ENCODE measurements at regions not wholly inside any gene's neighbourhood (a gene's known extent, or its start where the extent isn't known, plus 50 kb on each side); places are given as distances from the start of the nearest gene placed in this dataset.
A peak's percentile ranks its signal among the peaks of the same experiment; 100 is the strongest.
"Not testable (repeated sequence)": the region's sequence is repeated elsewhere in the genome, so short reads cannot be mapped to it uniquely, and the experiment has no call there.

GRCh38 chr13:53447863-53448262 lies 419.2 kb downstream of the OLFM4 start:
- no peak for DNase-seq (ENCODE audit: extremely low spot score, unreplicated experiment)
- no peak for TF ChIP-seq CTCF (conservative IDR thresholded peaks at IDR 0.05)
- no peak overlapping the region for H3K4me3 Mint-ChIP-seq
- peaks cover 12% of the 10 kb centered on the region for H3K9me3 Mint-ChIP-seq
- H3K27me3 Mint-ChIP-seq, result no peaks in the 10 kb centered on the region
- no peaks in the 10 kb centered on the region for H3K36me3 Mint-ChIP-seq
- no peak overlapping the region for H3K27ac Mint-ChIP-seq
- H3K4me1 Mint-ChIP-seq (ENCODE audit: unreplicated experiment), result no peaks in the 10 kb centered on the region

GRCh38 chr13:53452263-53452808 lies 423.7 kb downstream of the OLFM4 start:
- not testable (repeated sequence) for H3K27ac Mint-ChIP-seq; H3K4me3 Mint-ChIP-seq; H3K4me1 Mint-ChIP-seq (ENCODE audit: unreplicated experiment); H3K27me3 Mint-ChIP-seq; DNase-seq (ENCODE audit: extremely low spot score, unreplicated experiment); H3K36me3 Mint-ChIP-seq
- H3K9me3 Mint-ChIP-seq, result peaks cover 12% of the 10 kb centered on the region

- no peak overlapping the region for H3K4me3 Mint-ChIP-seq
- DNase-seq (ENCODE audit: extremely low spot score, unreplicated experiment), result no peak
- peaks cover 5% of the 10 kb centered on the region for H3K9me3 Mint-ChIP-seq
- no peak for TF ChIP-seq CTCF (conservative IDR thresholded peaks at IDR 0.05)
- H3K27me3 Mint-ChIP-seq, result no peaks in the 10 kb centered on the region
- H3K36me3 Mint-ChIP-seq, result peaks cover 3% of the 10 kb centered on the region
- peak overlapping the region; percentile 3 for H3K27ac Mint-ChIP-seq
- peaks cover 10% of the 10 kb centered on the region for H3K4me1 Mint-ChIP-seq (ENCODE audit: unreplicated experiment)
These were observed 432.2 kb downstream of the OLFM4 start for GRCh38 chr13:53460796-53461195.

- DNase-seq (ENCODE audit: extremely low spot score, unreplicated experiment), result no peak
- H3K36me3 Mint-ChIP-seq, result no peaks in the 10 kb centered on the region
- H3K4me1 Mint-ChIP-seq (ENCODE audit: unreplicated experiment), result peaks cover 10% of the 10 kb centered on the region
- H3K4me3 Mint-ChIP-seq, result no peak overlapping the region
- no peak overlapping the region for H3K27ac Mint-ChIP-seq
- H3K27me3 Mint-ChIP-seq, result no peaks in the 10 kb centered on the region
- H3K9me3 Mint-ChIP-seq, result peaks cover 5% of the 10 kb centered on the region
- no peak for TF ChIP-seq CTCF (conservative IDR thresholded peaks at IDR 0.05)
These were observed 434.5 kb downstream of the OLFM4 start for GRCh38 chr13:53463106-53463505.

GRCh38 chr13:53466576-53466975 lies 438.0 kb downstream of the OLFM4 start:
- TF ChIP-seq CTCF (conservative IDR thresholded peaks at IDR 0.05), result no peak
- Mint-ChIP-seq H3K9me3 (peaks cover 5% of the 10 kb centered on the region), H3K36me3 (no peaks in the 10 kb centered on the region), H3K27me3 (no peaks in the 10 kb centered on the region), H3K4me1 (ENCODE audit: unreplicated experiment) (no peaks in the 10 kb centered on the region), H3K4me3 (no peak overlapping the region), H3K27ac (no peak overlapping the region)
- DNase-seq (ENCODE audit: extremely low spot score, unreplicated experiment), result no peak

- Mint-ChIP-seq H3K27ac (no peak overlapping the region), H3K9me3 (no peaks in the 10 kb centered on the region), H3K4me1 (ENCODE audit: unreplicated experiment) (peaks cover 4% of the 10 kb centered on the region), H3K36me3 (no peaks in the 10 kb centered on the region), H3K4me3 (no peak overlapping the region), H3K27me3 (peaks cover 3% of the 10 kb centered on the region)
- no peak for DNase-seq (ENCODE audit: extremely low spot score, unreplicated experiment)
- TF ChIP-seq CTCF (conservative IDR thresholded peaks at IDR 0.05), result no peak
These were observed 444.8 kb downstream of the OLFM4 start for GRCh38 chr13:53473397-53473796.
